Natural killer cell treated with Interleukin-12 subunit alpha and Interleukin-12 subunit beta and Interleukin-15 and Interleukin-18, amount 100 ng/mL, for 72 hours (primary cell): ENCODE measurements at regions not wholly inside any gene's neighbourhood (a gene's known extent, or its start where the extent isn't known, plus 50 kb on each side); places are given as distances from the start of the nearest gene placed in this dataset.

ENCODE experiments used
- ATAC-seq, 2 donors: fragments of 150-1000 bp; cut with Tn5 transposase in 1 of 2; sonication (Bioruptor Pico), chemical (Tn5 transposase) in 1 of 2; 2 replicates each; pipeline ENCODE4 v1.10.0; 2021
- DNase-seq: peaks from one replicate; pipeline ENCODE4 v3.0.0; 2022; ENCODE audit warnings: low spot score
- H3K27ac Mint-ChIP-seq, 2 donors: 1 replicate in 1 of 2; 2 replicates in 1 of 2; pipeline ENCODE4 v1.8.0; 2022; ENCODE audit warnings: mixed read lengths in 2 of 2, mild to moderate bottlenecking in 1 of 2, moderate library complexity in 1 of 2
- H3K27me3 Mint-ChIP-seq, 2 donors: 1 replicate in 1 of 2; 2 replicates in 1 of 2; pipeline ENCODE4 v1.8.0; 2022; ENCODE audit warnings: mixed read lengths in 2 of 2
- H3K36me3 Mint-ChIP-seq: one replicate; pipeline ENCODE4 v1.8.0; 2022; ENCODE audit warnings: mixed read lengths
- H3K4me1 Mint-ChIP-seq, 2 donors: 1 replicate in 1 of 2; 2 replicates in 1 of 2; pipeline ENCODE4 v1.8.0; 2022; ENCODE audit warnings: low read depth in 2 of 2, mixed read lengths in 2 of 2, mild to moderate bottlenecking in 1 of 2
- H3K4me3 Mint-ChIP-seq: one replicate; pipeline ENCODE4 v1.8.0; 2022; ENCODE audit warnings: mixed read lengths
- H3K9me3 Mint-ChIP-seq: 2 replicates; pipeline ENCODE4 v1.8.0; 2022; ENCODE audit warnings: mixed read lengths

- DNase-seq (no peak), ATAC-seq (no peak)
- Mint-ChIP-seq H3K36me3 (no peaks in the 10 kb centered on the region), H3K27ac (peak overlapping the region in 1 of 2 donors; percentile 52), H3K9me3 (no peaks in the 10 kb centered on the region), H3K4me1 (peaks cover 26 to 30% of the 10 kb centered on the region in 2 donors), H3K4me3 (peak overlapping the region; percentile 11), H3K27me3 (peaks cover 0 to 7% of the 10 kb centered on the region in 2 donors)
These were observed 98.2 kb upstream of the ZNF217 start for GRCh38 chr20:53691811-53692192.

- Mint-ChIP-seq H3K27ac (peak overlapping the region in 1 of 2 donors; percentile 52), H3K4me3 (peak overlapping the region; percentile 11), H3K9me3 (no peaks in the 10 kb centered on the region), H3K4me1 (peaks cover 26 to 30% of the 10 kb centered on the region in 2 donors), H3K36me3 (no peaks in the 10 kb centered on the region), H3K27me3 (peaks cover 0 to 7% of the 10 kb centered on the region in 2 donors)
- DNase-seq (no peak), ATAC-seq (no peak)
These were observed 97.6 kb upstream of the ZNF217 start for GRCh38 chr20:53691060-53691810.

- peaks cover 26 to 32% of the 10 kb centered on the region in 2 donors for H3K4me1 Mint-ChIP-seq
- ATAC-seq = no peak
- H3K9me3 Mint-ChIP-seq = no peaks in the 10 kb centered on the region
- H3K4me3 Mint-ChIP-seq = no peak overlapping the region
- H3K27ac Mint-ChIP-seq = no peak overlapping the region
- H3K27me3 Mint-ChIP-seq = peaks cover 0 to 7% of the 10 kb centered on the region in 2 donors
- DNase-seq = no peak
- no peaks in the 10 kb centered on the region for H3K36me3 Mint-ChIP-seq
These were observed 94.4 kb upstream of the ZNF217 start for GRCh38 chr20:53688085-53688484.

GRCh38 chr20:53685070-53685595 lies 91.5 kb upstream of the ZNF217 start:
- H3K4me1 Mint-ChIP-seq = peaks cover 11 to 13% of the 10 kb centered on the region in 2 donors
- DNase-seq = no peak
- H3K4me3 Mint-ChIP-seq = peak overlapping the region; percentile 60
- peaks cover 0 to 5% of the 10 kb centered on the region in 2 donors for H3K27me3 Mint-ChIP-seq
- peak overlapping the region; percentile 17 to 66 for H3K27ac Mint-ChIP-seq
- no peaks in the 10 kb centered on the region for H3K9me3 Mint-ChIP-seq
- H3K36me3 Mint-ChIP-seq = no peaks in the 10 kb centered on the region
- no peak for ATAC-seq

- H3K36me3 Mint-ChIP-seq = no peaks in the 10 kb centered on the region
- H3K4me1 Mint-ChIP-seq = peaks cover 11 to 22% of the 10 kb centered on the region in 2 donors
- H3K9me3 Mint-ChIP-seq = no peaks in the 10 kb centered on the region
- H3K27me3 Mint-ChIP-seq = peaks cover 0 to 8% of the 10 kb centered on the region in 2 donors
- H3K4me3 Mint-ChIP-seq = no peak overlapping the region
- ATAC-seq (no peak), DNase-seq (no peak)
- no peak overlapping the region for H3K27ac Mint-ChIP-seq
These were observed 89.9 kb upstream of the ZNF217 start for GRCh38 chr20:53683506-53683905.

GRCh38 chr20:53681352-53682212 lies 87.9 kb upstream of the ZNF217 start:
- H3K27me3 Mint-ChIP-seq = peaks cover 0 to 11% of the 10 kb centered on the region in 2 donors
- H3K9me3 Mint-ChIP-seq = no peaks in the 10 kb centered on the region
- DNase-seq (no peak), ATAC-seq (no peak)
- peaks cover 19 to 30% of the 10 kb centered on the region in 2 donors for H3K4me1 Mint-ChIP-seq
- H3K36me3 Mint-ChIP-seq = no peaks in the 10 kb centered on the region
- H3K27ac Mint-ChIP-seq = no peak overlapping the region
- H3K4me3 Mint-ChIP-seq = no peak overlapping the region

- Mint-ChIP-seq H3K4me1 (peaks cover 11 to 18% of the 10 kb centered on the region in 2 donors), H3K9me3 (no peaks in the 10 kb centered on the region), H3K36me3 (no peaks in the 10 kb centered on the region), H3K4me3 (no peak overlapping the region), H3K27ac (peak overlapping the region in 1 of 2 donors; percentile 2), H3K27me3 (peaks cover 0 to 11% of the 10 kb centered on the region in 2 donors)
- DNase-seq = no peak
- no peak for ATAC-seq
These were observed 86.1 kb upstream of the ZNF217 start for GRCh38 chr20:53679597-53680309.

GRCh38 chr20:53678990-53679596 lies 85.5 kb upstream of the ZNF217 start:
- H3K4me1 Mint-ChIP-seq = peaks cover 11 to 18% of the 10 kb centered on the region in 2 donors
- H3K27me3 Mint-ChIP-seq = peaks cover 0 to 11% of the 10 kb centered on the region in 2 donors
- H3K4me3 Mint-ChIP-seq = no peak overlapping the region
- no peak overlapping the region for H3K27ac Mint-ChIP-seq
- no peak for ATAC-seq
- no peak for DNase-seq
- H3K9me3 Mint-ChIP-seq = no peaks in the 10 kb centered on the region
- H3K36me3 Mint-ChIP-seq = no peaks in the 10 kb centered on the region

GRCh38 chr20:53678315-53678989 lies 84.8 kb upstream of the ZNF217 start:
- Mint-ChIP-seq H3K27ac (peak overlapping the region; percentile 69 to 89), H3K4me1 (peaks cover 11 to 18% of the 10 kb centered on the region in 2 donors), H3K36me3 (no peaks in the 10 kb centered on the region), H3K27me3 (peaks cover 0 to 11% of the 10 kb centered on the region in 2 donors), H3K4me3 (peak overlapping the region; percentile 72), H3K9me3 (no peaks in the 10 kb centered on the region)
- DNase-seq (no peak), ATAC-seq (no peak)

GRCh38 chr20:53677447-53678314 lies 84.0 kb upstream of the ZNF217 start:
- H3K27me3 Mint-ChIP-seq = peaks cover 0 to 11% of the 10 kb centered on the region in 2 donors
- H3K9me3 Mint-ChIP-seq = no peaks in the 10 kb centered on the region
- peak overlapping the region; percentile 72 for H3K4me3 Mint-ChIP-seq
- no peaks in the 10 kb centered on the region for H3K36me3 Mint-ChIP-seq
- H3K27ac Mint-ChIP-seq = peak overlapping the region; percentile 69 to 89
- DNase-seq = no peak
- peak; percentile 48 to 68 for ATAC-seq
- peaks cover 11 to 18% of the 10 kb centered on the region in 2 donors for H3K4me1 Mint-ChIP-seq

GRCh38 chr20:53676987-53677386 lies 83.3 kb upstream of the ZNF217 start:
- Mint-ChIP-seq H3K9me3 (no peaks in the 10 kb centered on the region), H3K4me1 (peaks cover 11 to 18% of the 10 kb centered on the region in 2 donors), H3K27me3 (peaks cover 0 to 11% of the 10 kb centered on the region in 2 donors), H3K27ac (no peak overlapping the region), H3K4me3 (no peak overlapping the region), H3K36me3 (no peaks in the 10 kb centered on the region)
- ATAC-seq (no peak), DNase-seq (no peak)

GRCh38 chr20:53676519-53676822 lies 82.8 kb upstream of the ZNF217 start:
- Mint-ChIP-seq H3K9me3 (no peaks in the 10 kb centered on the region), H3K4me1 (peaks cover 11 to 18% of the 10 kb centered on the region in 2 donors), H3K36me3 (no peaks in the 10 kb centered on the region), H3K4me3 (no peak overlapping the region), H3K27me3 (peaks cover 0 to 11% of the 10 kb centered on the region in 2 donors), H3K27ac (no peak overlapping the region)
- no peak for ATAC-seq
- no peak for DNase-seq
